ENCODE measurements at regions not wholly inside any gene's neighbourhood (a gene's known extent, or its start where the extent isn't known, plus 50 kb on each side); places are given as distances from the start of the nearest gene placed in this dataset.

DNA sequence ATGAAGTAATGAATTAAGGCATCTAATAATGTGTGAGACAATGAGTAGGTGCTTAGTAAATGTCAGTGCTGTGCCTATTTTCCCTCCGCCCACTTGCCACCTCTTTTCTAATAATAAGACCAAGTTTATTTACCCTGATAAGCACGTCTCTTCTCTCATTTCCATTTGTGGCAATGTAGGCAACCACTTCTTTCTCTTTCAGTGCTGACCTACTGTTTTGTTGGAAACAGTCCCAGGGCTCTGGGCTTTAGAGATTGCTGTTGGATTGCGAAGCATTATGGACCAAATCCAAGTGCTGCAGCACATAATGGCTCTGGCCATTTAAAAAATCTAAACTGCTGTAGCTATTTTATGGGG, 141.3 kb upstream of the PLEKHG7 start:
- TF ChIP-seq EZH2 (IDR thresholded peaks at IDR 0.05): no peak
- no peak for TF ChIP-seq POLR2AphosphoS5 (IDR thresholded peaks at IDR 0.05; ENCODE audit: borderline replicate concordance, low read depth, low read length)
